ENCODE measurements at regions not wholly inside any gene's neighbourhood (a gene's known extent, or its start where the extent isn't known, plus 50 kb on each side); places are given as distances from the start of the nearest gene placed in this dataset.

DNA sequence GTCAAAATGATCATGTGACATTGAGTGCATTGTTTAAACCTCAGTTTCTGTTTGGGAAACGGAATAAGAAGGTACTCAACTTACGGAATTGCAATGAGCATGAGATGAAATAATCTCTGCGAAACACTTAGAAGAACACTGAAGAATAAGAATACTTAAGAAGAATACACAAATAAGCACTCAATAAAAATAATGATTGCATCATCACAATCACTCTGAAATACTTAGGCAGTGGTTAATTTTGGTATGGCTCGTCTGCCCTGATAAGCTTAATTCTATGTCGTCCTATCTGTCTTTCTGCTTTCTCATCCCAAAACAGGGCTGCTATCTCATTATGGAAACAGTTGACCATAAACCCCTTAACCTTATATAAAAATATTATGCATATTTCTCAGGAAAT is 823.6 kb downstream of the DIAPH3 start:
- no peak for DNase-seq

DNA sequence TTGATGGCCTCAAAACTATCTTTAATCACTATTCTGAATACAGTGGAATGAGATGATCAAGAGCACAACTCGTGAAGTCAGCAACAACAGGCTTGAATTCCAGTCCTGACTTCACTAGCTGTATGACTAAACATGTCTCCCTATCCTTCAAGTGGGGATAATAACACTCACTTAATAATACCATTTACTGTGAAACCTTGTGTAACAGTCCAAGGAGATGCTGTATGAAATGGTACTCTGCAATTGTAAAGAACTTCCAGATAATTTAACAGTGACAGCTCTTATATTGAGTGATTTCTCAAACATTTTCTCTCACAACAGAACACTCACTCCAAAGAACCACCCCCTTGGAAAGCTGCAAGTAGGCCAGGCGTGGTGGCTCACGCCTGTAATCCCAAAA is 823.1 kb downstream of the DIAPH3 start:
- DNase-seq, result no peak

DNA sequence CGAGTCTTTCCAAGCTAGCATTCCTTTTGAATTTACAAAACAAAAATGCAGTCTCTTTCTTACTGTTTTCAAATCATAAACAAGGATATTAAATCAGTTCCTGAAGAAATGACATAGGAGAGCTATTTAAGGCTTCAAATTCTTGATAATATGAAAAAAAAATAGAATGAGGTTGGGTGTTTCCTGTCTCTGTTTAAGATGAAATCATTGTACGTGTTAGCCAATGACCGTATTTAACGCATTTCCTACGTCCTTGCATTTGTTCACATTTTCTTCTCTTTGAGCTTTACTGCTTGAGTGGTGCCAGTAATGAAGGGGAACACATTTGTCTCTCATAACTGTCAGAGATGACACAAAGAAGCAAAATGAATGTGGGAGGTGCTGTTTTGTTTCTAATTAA is 821.3 kb downstream of the DIAPH3 start:
- DNase-seq, result no peak

DNA sequence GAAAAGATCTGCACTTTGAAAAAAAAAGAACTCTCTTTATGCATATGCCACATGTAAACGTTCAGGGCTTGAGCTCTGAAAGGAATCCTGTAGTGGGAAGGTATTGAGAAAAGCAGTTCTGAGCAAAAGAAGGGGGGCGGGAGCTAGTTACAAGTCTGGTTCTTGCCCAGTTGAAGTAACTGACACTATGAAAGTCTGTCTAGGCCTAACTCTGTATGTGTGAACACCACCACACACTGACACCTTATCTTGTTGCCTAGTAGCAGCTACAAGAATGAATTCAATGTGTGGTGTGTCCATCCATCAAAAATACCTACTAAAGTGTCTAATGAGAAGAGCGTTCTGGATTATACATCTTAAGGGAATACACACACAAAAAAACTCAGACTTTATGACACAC is 820.6 kb downstream of the DIAPH3 start:
- DNase-seq, result no peak

DNA sequence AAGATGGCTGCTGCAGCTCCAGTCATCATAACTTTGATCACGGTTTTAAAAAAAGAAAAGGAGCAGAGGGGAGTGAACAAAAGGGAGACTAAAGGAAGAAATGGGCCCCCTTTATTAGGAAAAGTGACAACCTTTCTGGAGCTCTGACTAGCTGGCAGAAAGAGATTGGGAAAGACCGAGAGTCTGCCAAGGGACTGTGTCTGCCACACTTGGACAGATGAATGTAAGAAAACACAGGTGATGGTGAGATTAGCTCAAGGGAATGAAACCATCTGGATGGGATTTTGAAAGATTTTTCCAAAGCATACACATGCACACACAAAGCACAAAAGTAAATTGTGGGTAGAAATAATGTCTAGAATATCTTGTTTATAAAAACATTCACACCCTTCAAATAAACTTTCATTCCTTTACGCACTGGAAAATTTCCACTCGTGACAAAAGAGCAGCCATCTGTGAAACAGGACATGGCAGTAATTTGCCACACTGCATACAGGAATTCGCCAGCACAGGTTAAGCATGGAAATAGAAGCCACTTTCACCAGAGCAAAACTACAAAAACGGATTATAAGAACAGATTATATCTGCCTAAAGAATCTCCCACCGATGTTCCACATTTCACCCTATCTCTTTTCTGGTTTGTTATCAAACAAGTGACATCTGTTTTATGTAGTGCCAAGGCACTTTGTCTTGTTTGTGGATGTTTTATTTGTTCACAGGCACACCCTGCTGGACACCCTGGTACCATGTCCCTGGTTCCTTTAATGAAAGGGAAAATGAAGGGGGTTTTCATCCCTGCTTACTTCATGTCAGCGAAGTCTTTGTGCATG is 819.5 kb downstream of the DIAPH3 start:
- DNase-seq, result no peak

DNA sequence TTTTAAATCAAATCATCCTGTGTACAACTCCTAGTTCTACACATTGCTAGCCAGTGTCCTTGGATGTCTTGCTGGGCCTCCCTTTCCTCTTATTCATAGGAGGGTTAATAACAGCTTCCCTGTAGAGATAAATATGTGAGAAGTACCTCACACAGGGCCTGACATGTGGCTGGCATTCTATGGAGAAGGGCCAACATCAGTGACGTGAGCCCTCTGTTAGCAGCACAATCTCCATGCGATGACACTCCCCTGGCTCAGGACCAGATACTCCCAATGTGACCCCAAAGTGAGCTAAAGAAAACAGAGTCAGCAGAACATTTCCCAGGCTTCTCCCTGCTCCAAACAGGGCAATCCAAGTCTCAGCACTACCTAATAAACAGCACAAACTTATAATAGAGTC is 818.4 kb downstream of the DIAPH3 start:
- DNase-seq, result no peak

DNA sequence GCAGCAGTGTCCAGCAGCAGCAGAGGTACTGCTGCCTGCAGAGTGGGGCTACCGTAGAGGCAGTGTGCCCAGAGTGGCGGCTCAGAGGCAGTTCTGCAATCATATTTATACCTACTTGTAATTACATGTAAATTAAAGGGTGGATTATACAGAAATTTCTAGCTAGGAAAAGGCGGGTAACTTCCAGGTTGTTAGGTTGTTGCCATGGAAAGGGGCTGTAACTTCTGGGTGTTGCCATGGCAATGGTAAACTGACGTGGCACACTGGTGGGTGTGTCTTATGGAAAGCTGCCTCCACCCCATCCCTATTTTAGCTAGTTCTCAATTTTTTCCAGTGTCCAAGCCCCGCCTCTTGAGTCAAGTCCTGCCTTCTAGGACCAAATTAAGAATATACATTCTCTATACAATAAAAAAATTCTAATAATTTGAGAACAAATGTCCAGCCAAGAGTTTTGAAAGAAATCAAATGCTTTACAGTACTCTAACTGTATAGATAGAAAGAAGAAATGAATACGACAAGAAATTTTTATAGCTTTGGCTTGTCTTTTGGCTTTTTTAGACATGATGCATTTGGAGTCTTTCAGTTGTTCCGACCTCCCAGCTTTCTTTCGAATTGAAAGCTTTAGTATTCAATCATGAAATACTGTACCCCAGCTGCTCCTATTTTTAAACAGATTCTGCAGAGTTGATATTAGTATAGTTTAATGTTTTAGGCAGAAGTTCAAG is 816.6 kb downstream of the DIAPH3 start:
- DNase-seq, result no peak

DNA sequence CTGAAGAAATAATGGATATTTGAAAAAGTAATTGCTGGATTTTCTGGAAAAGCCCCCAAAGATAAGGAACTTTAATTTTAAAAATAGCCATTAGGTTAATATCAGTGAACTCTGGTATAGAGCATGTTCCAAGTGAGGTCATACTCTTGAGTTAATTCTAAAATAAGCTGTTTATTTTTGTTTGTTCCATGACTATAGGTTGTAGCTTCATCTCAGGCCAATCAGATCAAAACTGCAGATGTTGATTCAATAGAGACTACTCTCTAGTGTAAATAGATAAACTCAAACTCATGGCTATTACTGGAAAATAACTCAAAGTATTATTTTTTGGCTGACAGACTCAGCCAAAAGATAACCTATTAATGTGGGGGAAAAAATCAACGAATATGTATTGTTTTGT is 815.1 kb downstream of the DIAPH3 start:
- no peak for DNase-seq

DNA sequence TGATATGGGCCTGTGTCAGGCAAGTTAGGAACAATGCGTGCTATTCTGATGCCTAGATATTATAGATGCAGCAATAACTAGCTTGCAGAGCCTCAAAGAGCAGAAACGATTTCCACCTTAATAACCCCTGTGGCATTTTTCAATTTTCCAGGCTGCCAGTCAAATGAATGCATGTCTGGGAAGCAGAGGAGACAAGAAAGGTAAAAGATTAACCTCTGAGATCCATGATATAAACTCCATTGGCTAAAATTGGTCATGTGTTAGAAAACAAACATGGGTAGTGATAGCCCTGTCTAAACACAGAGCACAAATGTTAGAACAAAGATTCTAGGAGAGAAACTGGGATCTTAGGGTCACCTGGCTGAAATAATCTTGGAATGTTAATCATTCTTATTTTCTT is 811.1 kb downstream of the DIAPH3 start:
- DNase-seq, result no peak

DNA sequence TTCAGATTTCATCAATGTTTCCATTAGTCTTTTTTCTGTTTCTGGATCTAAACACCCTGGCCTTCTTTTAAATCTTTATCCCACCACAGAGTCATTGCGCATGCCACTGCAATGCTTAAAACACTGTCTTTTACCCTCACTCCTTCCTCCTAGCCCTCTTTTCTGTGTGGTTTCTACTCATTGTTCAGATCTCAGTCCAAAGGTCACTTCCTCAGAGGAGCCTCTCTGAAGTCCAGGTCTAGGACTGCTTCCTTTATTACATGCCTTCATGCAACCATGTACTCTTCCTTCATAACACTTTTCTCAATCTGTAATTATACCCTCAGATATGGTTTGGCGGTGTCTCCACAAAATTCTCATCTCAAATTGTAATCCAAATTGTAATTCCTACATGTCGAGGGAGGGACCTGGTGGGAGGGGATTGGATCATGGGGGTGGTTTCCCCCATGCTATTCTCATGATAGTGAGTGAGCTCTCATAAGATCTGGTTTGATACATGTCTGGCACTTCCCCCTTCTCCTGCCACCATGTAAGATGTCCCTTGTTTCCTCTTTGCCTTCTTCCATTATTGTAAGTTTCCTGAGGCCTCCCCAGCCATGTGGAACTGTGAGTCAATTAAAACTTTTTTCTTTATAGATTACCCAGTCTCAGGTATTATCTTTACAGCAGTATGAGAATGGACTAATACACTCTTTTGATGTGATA is 808.9 kb downstream of the DIAPH3 start:
- no peak for DNase-seq

DNA sequence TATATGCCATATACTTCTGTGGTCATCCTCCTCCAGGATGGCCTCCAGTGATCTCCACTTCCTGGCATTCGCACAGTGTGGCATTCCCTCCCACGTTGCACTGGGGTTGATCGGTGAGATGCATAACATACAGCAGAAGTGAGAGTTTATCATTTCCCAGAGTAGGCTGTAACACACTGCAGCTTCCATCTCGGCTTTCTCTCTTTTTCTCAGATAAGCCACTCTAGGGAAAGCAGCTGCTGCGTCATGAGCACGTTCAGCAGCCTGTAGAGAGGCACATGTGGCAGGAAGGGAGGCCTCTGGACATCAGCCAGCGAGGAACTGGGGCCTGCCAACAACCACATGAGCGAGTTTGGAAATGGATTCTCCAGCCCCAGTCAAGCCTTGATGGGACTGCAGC is 807.1 kb downstream of the DIAPH3 start:
- peak; percentile 83 for DNase-seq

DNA sequence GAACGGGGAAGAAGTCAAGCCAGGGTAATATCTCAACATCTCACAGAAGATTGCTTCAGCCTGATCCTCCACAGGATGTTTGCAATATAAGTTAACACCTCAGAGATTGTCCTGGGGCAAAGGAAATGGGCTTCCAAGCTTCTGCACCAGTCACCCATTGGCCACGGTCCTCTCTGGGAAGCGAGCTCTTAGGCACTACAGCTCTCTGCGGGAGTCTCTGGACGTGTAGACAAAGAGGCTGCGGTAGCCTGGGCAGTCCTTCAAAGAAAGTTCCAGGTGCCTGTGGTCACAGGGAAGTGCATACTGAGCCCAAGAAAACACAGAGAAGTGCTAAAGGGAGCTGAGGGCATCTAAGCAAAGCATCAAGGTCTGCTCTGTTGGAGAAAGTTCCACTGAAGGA is 805.7 kb downstream of the DIAPH3 start:
- no peak for DNase-seq

DNA sequence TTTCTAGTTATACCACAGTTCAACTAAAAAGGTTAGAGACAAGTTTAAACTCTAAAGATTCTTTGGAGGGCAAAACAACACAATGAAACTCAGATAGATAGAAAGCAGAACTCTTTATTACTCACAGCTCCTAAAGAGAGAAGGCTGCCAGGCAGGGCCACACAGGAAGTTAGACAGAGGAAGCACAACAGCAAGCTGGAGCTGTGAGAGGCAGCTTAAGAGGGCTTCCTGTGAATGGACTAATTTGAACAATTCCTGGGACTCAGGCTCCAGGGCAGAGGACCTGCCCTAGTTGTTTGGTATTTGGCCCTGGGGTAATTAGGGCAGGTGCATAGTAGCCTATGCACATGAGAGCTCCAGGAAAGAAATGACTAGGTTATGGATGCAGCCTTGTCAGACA is 803.6 kb downstream of the DIAPH3 start:
- no peak for DNase-seq

DNA sequence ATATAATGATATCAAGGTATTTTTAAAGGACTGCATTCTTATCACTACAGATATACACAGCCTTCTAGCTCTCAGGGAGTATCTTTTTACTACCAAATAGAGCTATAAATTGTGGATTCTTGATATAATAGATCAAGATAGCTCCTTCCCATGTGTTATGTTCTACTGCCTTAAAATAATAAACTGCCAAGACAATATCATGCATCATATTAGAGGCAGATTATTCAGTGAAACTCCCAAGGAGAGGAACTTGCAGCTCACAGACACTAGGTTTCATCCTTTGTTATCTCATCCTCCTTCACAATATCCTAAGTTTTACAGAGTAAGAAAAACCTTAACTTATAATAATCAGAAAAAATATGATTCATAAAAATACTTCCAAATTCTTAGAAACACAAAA is 802.8 kb downstream of the DIAPH3 start:
- no peak for DNase-seq

DNA sequence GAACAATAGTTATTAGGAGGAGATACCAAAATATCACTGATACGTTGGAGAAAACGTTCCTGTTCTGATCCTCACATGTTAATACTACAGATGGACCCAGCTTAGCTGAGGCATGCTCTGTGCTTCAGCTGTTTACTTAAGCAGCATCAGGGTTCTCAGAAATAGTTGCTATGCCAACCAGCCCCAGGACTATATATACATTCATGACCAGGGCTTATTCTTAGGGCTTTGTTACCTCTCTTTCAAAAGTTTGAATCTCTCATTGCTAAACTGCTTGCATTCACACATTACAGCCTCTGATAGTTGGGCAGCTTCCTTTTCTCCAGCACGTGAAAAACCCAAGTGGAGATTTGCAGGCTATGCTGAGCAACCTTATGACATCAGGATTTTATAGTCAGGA is 800.4 kb downstream of the DIAPH3 start:
- DNase-seq, result no peak

DNA sequence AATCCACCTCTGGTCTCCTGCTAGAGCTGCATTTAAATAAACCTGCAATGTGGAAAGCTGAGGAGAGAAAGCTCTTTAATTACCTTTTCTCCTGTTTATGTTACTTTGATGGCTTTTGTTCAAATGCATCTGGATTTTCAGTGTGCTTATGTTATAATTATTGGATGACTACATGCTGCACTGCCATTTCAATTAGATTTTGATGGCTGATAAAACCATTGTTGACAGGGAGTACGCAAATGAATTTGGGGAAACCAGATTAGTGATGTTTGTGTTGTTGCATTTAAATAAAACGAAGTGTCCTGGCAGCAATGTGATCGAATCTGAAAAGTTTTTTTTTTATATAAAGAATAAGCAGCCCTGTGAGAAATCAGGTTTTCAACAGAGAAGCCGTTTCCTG is 799.8 kb downstream of the DIAPH3 start:
- no peak for DNase-seq

DNA sequence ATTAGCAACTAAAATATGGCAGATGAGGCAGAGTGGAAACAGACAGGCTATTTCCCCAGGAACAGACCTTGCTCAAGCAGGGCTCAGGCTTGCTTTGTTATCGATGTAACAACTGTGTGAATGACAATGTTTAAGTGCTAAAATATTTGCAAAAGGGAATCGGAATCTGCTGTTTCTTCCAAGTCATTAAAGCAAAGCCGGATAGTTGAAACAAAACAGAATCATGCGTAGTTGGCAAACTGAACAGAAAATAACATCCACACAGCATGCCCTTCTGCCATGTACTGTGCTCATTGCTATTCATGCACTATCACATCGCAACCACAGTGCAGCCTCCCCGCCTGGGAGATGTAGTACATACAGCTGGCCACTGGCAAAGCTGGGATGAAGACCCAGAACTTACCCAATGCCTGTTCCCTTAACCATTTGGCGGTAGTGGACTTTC is 799.1 kb downstream of the DIAPH3 start:
- DNase-seq, result peak; percentile 5

DNA sequence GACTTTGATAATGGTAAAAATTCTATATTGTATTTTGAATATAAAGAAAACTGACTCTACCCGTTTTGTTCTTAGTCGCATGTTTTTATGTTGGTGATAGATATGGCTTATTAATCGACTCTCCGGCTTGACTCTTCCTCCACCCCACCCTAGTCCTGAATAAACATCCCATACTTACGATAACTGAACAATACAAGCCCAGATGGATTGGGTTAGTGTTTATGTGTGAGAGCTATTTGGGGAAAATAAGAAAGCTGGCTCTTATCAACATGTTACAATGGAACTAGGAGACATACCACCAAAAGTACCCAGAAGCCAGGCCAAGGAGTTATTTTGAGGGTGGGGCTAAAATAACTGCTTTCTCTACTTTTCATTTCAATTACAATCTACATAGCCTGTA is 796.3 kb downstream of the DIAPH3 start:
- no peak for DNase-seq

DNA sequence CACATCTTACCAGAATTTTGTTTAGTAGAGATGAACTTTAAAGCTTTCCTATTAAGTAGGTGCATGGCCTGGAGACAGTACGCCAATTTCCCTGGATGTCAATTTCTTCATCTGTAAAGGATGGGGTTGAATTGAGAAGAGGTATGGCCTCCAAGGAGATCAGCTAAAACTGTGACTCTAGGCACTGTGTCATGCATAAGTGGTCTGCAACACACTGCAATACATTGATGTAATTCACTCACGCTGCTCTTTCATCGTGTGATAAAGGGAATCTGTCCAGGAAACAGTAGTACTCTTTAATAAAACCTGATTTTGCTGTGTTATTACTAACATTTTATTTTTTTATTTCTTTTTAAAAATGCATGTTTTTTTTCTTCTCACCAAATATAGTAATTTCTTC is 795.8 kb downstream of the DIAPH3 start:
- no peak for DNase-seq

DNA sequence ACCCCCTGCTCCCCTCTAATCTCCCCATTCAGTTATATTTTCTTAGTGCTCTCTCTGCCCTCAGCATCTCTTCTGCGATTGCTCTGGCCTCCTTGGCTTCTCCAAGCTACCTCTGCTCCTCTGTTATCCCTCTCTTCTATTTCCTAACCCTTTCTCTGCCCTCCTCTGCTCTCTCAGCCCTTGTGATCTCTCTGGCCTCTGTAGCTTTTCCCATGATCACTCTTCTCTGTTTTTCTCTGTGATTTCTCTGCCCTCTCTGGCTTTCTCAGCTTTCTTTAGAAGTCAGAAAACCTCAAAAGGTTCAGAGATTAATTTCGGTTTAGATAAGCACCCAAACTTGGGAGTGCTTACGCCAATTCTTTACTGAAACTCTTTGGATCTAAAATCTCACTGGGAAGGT is 795.0 kb downstream of the DIAPH3 start:
- DNase-seq, result no peak

DNA sequence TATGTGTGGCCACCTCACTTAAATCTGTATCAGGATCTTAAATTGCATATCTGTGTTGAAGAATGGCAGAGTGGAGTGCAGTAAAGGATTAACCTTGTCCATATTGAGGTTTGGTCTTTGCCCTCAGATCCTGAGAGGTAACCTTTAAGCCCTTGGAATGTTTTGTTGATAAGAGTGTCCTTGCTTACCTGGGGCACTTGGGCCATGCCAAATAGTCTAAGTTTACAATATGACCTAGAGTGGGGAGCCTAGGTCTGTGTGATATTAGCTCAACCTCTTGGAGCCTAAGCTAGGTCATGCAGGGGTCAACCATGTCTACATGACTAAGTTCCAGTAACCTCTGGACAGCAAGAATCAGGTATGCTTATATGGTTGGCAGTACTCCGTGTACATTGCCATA is 792.5 kb downstream of the DIAPH3 start:
- no peak for DNase-seq

DNA sequence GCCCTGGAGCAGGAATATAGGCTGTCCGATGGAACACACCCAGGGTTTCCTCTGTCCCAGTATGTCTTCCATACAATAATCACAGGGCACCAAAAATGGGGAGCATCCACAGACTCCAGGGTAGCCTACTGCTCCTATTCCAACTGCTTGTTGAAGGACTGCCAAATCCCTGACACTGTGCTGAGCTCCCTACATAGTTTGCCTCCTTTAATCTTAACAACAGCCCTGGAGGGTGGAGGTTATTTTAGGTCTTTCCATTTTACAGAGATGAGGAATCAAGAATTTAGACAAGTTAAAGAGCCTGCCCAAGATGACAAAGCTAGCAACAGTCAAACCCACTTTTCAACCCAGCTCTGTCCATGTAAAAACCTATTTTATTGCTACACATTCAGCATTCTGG is 790.4 kb downstream of the DIAPH3 start:
- DNase-seq, result no peak

DNA sequence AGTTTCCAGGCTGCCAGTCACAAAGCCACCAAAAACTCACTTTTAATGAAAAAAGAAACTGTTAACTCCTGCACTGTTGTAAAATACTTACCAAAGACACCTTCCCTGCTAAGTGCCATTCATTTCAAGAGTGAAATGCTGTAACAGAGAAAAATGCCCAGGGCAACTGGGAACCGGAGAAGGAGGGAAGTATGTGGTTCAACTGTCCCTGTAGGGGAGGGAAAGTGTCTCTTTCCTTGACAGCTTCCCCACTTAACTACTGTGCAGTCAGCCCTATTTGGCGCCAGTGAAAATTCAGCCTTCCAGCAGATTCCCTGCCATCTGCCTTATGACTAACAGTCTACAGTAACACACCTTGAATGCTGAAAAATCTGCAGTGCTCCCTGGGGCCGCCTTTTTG is 789.0 kb downstream of the DIAPH3 start:
- no peak for DNase-seq

DNA sequence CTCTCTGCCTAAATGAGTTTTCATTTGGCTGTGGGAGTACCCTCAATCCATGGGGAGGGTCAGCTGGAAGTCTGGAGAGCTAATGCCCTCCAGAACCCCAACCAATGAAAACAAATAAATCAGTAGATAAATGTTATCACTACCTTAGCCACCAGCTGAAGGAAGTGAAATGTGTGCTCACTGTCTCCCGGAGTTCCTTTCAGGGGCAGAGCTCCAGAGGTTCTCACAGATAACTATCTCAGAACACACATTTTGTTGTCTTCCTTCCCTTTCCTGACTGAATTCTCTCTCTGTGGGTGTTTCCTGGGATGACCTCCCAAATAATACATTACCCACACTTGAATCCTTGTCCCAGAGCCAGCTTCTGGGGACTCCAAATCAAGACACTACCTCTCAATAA is 779.6 kb downstream of the DIAPH3 start:
- DNase-seq, result no peak
